Epithelial cell of proximal tubule (primary cell): ENCODE measurements at regions not wholly inside any gene's neighbourhood (a gene's known extent, or its start where the extent isn't known, plus 50 kb on each side); places are given as distances from the start of the nearest gene placed in this dataset.

Experiments
- DNase-seq: peaks from one replicate; pipeline ENCODE4 v3.0.0-alpha.2; 2011; ENCODE audit warnings: low read depth
- H3K4me3 ChIP-seq: 2 replicates; pipeline ENCODE4 v1.5.1; 2011; ENCODE audit warnings: low read depth, mild to moderate bottlenecking, low read length
- CTCF ChIP-seq: conservative IDR thresholded peaks from 2 replicates; pipeline ENCODE4 v1.5.1; 2012; ENCODE audit warnings: low read depth, mild to moderate bottlenecking, low read length

GRCh38 chr6:48894469-48894868 lies 568.6 kb downstream of the MMUT start:
- TF ChIP-seq CTCF: no peak
- H3K4me3 ChIP-seq: no peak overlapping the region
- no peak for DNase-seq

GRCh38 chr6:48893048-48893447 lies 570.0 kb downstream of the MMUT start:
- H3K4me3 ChIP-seq: no peak overlapping the region
- no peak for TF ChIP-seq CTCF
- DNase-seq: no peak

GRCh38 chr6:48891308-48891707 lies 571.7 kb downstream of the MMUT start:
- H3K4me3 ChIP-seq: no peak overlapping the region
- no peak for TF ChIP-seq CTCF
- no peak for DNase-seq

GRCh38 chr6:48889429-48889828 lies 573.6 kb downstream of the MMUT start:
- DNase-seq: no peak
- H3K4me3 ChIP-seq: no peak overlapping the region
- no peak for TF ChIP-seq CTCF

- no peak for TF ChIP-seq CTCF
- DNase-seq: no peak
- no peak overlapping the region for H3K4me3 ChIP-seq
Measured at GRCh38 chr6:48883116-48883515, 579.9 kb downstream of the MMUT start.

GRCh38 chr6:48881551-48881950 lies 581.5 kb downstream of the MMUT start:
- DNase-seq: no peak
- no peak overlapping the region for H3K4me3 ChIP-seq
- no peak for TF ChIP-seq CTCF

GRCh38 chr6:48869595-48869994 lies 593.5 kb downstream of the MMUT start:
- TF ChIP-seq CTCF: no peak
- H3K4me3 ChIP-seq: no peak overlapping the region
- no peak for DNase-seq
